ENCODE measurements at regions not wholly inside any gene's neighbourhood (a gene's known extent, or its start where the extent isn't known, plus 50 kb on each side); places are given as distances from the start of the nearest gene placed in this dataset.

GRCh38 chr4:122309988-122310626 lies 68.7 kb upstream of the ADAD1 start:
- no peak for ATAC-seq
- TF ChIP-seq ZFP3 (CRISPR knock-in tag; IDR thresholded peaks at IDR 0.05) = no peak
- no peak for TF ChIP-seq ZNF70 (CRISPR knock-in tag; IDR thresholded peaks at IDR 0.05)
- no peak for TF ChIP-seq ZC3H10 (CRISPR knock-in tag; IDR thresholded peaks at IDR 0.05)
- TF ChIP-seq PATZ1 (CRISPR knock-in tag; IDR thresholded peaks at IDR 0.05; ENCODE audit: borderline replicate concordance) = no peak
- TF ChIP-seq ZNF565 (CRISPR knock-in tag; conservative IDR thresholded peaks at IDR 0.05; ENCODE audit: low read depth) = no peak
- TF ChIP-seq ARNTL (CRISPR knock-in tag; IDR thresholded peaks at IDR 0.05; ENCODE audit: borderline replicate concordance, low read depth) = no peak
- no peak for TF ChIP-seq CSRNP3 (CRISPR knock-in tag; IDR thresholded peaks at IDR 0.05)
- TF ChIP-seq SNAI2 (CRISPR knock-in tag; IDR thresholded peaks at IDR 0.05) = no peak
- TF ChIP-seq GLIS3 (CRISPR knock-in tag; IDR thresholded peaks at IDR 0.05) = no peak
- TF ChIP-seq ZNF8 (CRISPR knock-in tag; IDR thresholded peaks at IDR 0.05) = no peak
- TF ChIP-seq TOX (CRISPR knock-in tag; IDR thresholded peaks at IDR 0.05; ENCODE audit: borderline replicate concordance) = no peak

GRCh38 chr4:122313006-122313646 lies 65.7 kb upstream of the ADAD1 start:
- TF ChIP-seq ZFP3 (CRISPR knock-in tag; IDR thresholded peaks at IDR 0.05) = no peak
- no peak for TF ChIP-seq ESRRG (CRISPR knock-in tag; IDR thresholded peaks at IDR 0.05)
- no peak for TF ChIP-seq PATZ1 (CRISPR knock-in tag; IDR thresholded peaks at IDR 0.05; ENCODE audit: borderline replicate concordance)
- no peak for TF ChIP-seq OSR1 (CRISPR knock-in tag; IDR thresholded peaks at IDR 0.05)
- TF ChIP-seq ZNF70 (CRISPR knock-in tag; IDR thresholded peaks at IDR 0.05) = no peak

GRCh38 chr4:122326908-122327307 lies 51.9 kb upstream of the ADAD1 start:
- ATAC-seq = no peak
- TF ChIP-seq ESRRG (CRISPR knock-in tag; IDR thresholded peaks at IDR 0.05) (no peak), TSHZ2 (CRISPR knock-in tag; IDR thresholded peaks at IDR 0.05) (no peak), ZFP3 (CRISPR knock-in tag; IDR thresholded peaks at IDR 0.05) (no peak), OSR1 (CRISPR knock-in tag; IDR thresholded peaks at IDR 0.05) (no peak), POU6F1 (CRISPR knock-in tag; IDR thresholded peaks at IDR 0.05; ENCODE audit: borderline replicate concordance, low read depth) (no peak), RARB (CRISPR knock-in tag; IDR thresholded peaks at IDR 0.05) (no peak), ZNF70 (CRISPR knock-in tag; IDR thresholded peaks at IDR 0.05) (no peak), ZC3H10 (CRISPR knock-in tag; IDR thresholded peaks at IDR 0.05) (no peak), ISL1 (CRISPR knock-in tag; IDR thresholded peaks at IDR 0.05) (no peak), CREB5 (CRISPR knock-in tag; IDR thresholded peaks at IDR 0.05; ENCODE audit: low read depth) (no peak), GLIS3 (CRISPR knock-in tag; IDR thresholded peaks at IDR 0.05) (no peak), ZNF8 (CRISPR knock-in tag; IDR thresholded peaks at IDR 0.05) (no peak), ZNF565 (CRISPR knock-in tag; conservative IDR thresholded peaks at IDR 0.05; ENCODE audit: low read depth) (no peak), BACH2 (CRISPR knock-in tag; IDR thresholded peaks at IDR 0.05; ENCODE audit: borderline replicate concordance) (no peak), CSRNP3 (CRISPR knock-in tag; IDR thresholded peaks at IDR 0.05) (no peak), SNAI2 (CRISPR knock-in tag; IDR thresholded peaks at IDR 0.05) (no peak), PPARA (CRISPR knock-in tag; IDR thresholded peaks at IDR 0.05; ENCODE audit: borderline replicate concordance) (no peak), TCF4 (CRISPR knock-in tag; IDR thresholded peaks at IDR 0.05; ENCODE audit: borderline replicate concordance) (no peak)

More at GRCh38 chr4:122313006-122313646, 65.7 kb upstream of the ADAD1 start:
- ATAC-seq = no peak

All from SK-N-SH treated with all-trans-retinoic acid at 6 μM for 48 hours (cell line).